GM19467 (cell line): ENCODE measurements at regions not wholly inside any gene's neighbourhood (a gene's known extent, or its start where the extent isn't known, plus 50 kb on each side); places are given as distances from the start of the nearest gene placed in this dataset.

Source experiments
- ATAC-seq: cut with Tn5 transposase; IDR thresholded peaks from one replicate; pipeline ENCODE4 v1.9.1; 2021; ENCODE audit warnings: mild to moderate bottlenecking, moderate library complexity; ENCODE audit not compliant: unreplicated experiment

- ATAC-seq = no peak
Measured at GRCh38 chr6:40946738-40947301, 92.2 kb downstream of the UNC5CL start.

GRCh38 chr6:40937491-40937890 is 101.5 kb downstream of the UNC5CL start:
- ATAC-seq = no peak

GRCh38 chr6:40936818-40937251 is 102.2 kb downstream of the UNC5CL start:
- no peak for ATAC-seq

GRCh38 chr6:40933864-40934263 is 105.2 kb downstream of the UNC5CL start:
- ATAC-seq = no peak

- no peak for ATAC-seq
Measured at GRCh38 chr6:40932953-40933352, 106.1 kb downstream of the UNC5CL start.

DNA sequence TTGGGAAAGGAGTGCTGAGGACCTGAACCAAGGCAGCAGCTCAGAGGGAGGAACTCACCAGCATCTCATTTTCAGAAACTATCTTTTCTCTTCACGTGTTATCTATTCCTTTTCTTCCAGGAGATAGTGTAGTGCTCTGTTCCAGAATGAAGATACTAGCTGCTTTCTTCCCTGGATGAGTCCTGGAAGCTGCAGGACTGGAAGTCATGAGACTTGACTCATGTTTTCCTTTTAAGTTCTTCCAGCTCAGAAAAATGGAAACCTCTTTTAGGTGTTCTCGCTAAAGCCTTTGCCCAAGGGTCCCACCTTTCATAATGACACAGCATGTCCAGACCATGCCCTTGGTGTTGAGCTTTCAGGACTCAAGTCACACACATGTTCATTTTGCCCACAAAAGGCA is 106.7 kb downstream of the UNC5CL start:
- ATAC-seq = no peak

- ATAC-seq = no peak
Measured at GRCh38 chr6:40931931-40932330, 107.1 kb downstream of the UNC5CL start.

DNA sequence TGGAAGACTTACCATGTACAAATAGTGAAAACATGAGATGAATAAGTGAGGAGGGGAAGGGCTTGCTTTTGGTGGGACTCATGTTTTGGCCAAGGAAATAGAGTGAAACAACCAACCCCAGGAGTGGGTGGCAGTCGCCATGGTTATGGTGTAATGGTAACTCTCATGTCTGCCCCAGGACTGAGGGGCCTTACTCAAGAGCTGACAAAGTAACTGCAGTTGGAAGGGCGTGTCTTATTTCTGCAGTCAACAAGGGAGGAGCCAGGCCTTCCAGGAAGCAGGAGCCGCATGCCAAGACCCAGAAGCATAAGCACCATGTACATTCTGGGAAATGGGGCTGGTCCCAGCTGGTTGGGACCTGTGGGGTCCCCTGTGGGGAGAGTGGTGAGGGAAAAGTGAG is 108.5 kb downstream of the UNC5CL start:
- no peak for ATAC-seq

GRCh38 chr6:40930045-40930444 is 109.0 kb downstream of the UNC5CL start:
- no peak for ATAC-seq

DNA sequence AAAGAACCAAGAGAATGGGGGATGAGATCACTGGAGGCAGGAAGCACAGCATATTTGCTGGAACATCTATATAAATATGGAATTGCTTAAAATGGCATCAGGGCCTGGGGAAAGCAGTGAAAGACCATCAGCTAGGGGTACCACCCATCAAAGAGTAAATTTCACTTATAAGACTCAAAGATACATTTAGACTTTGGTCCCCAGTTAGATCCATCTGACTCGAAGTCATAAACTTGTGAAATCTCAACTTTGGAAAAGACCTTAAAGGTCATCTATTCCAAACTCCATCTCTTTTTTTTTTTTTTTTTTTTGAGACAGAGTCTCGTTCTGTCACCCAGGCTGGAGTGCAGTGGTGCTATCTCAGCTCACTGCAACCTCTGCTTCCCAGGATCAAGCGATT is 109.8 kb downstream of the UNC5CL start:
- ATAC-seq = no peak

GRCh38 chr6:40928763-40929162 is 110.3 kb downstream of the UNC5CL start:
- ATAC-seq = no peak

GRCh38 chr6:40928307-40928706 is 110.7 kb downstream of the UNC5CL start:
- ATAC-seq = no peak

DNA sequence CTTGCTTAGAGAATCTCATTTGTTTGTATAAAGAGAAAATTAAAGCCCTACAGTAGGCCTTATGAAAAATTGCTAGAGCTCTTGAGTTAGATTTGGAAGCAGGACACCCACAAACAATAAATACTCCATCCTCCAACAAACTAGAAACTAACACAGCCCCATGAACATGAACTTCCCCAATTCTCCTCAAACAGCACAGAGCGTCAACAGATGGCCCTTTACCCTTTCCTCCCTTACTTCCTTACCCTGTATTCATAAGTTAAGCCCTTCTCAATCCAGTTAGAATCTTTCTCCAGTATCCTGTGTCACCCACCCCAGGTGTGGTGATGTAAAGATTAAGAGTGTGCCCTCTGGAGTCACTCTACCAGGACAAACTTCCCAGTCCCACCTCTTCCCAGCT is 113.7 kb downstream of the UNC5CL start:
- no peak for ATAC-seq

DNA sequence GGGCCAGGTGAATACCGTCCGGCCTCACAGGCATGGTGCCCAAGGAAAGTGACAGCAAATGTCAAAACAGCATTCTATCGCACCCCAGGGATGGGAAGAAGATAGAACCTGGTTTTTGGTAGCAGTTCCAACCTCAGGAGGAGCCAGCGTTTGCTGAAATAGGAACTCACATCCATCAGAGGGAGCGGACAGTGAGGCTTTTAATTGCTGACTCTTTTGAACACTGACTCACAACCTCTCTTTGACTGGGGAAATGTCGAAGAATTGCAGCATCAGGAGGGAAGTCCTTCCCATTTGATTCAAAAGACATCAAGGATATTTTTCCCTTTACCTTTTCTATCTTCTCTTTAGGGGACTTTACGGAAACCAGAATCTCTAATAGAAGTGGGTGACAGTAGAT is 114.2 kb downstream of the UNC5CL start:
- no peak for ATAC-seq

DNA sequence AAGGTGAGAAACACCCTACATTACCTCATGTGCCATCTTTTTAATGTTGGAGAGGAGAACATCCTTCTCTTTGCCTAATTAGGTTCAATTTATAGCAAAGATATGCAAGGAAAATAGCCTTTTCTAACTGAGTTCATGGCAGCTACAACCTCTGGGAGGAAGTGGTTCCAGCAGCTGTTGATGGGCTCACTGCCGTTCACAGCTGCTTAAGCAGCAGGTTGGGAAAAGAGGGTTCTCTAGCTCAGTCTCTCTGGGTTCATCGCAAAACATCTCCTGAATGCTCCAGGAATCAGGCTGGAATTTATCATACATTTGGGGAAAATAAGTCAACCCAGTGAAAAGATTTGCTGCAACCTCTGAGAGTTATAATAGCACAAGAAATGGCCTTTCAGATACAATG is 115.1 kb downstream of the UNC5CL start:
- no peak for ATAC-seq

- no peak for ATAC-seq
Measured at GRCh38 chr6:40923326-40923725, 115.7 kb downstream of the UNC5CL start.

- no peak for ATAC-seq
Measured at GRCh38 chr6:40922281-40922680, 116.7 kb downstream of the UNC5CL start.

- ATAC-seq = no peak
Measured at GRCh38 chr6:40918040-40918651, 120.9 kb downstream of the UNC5CL start.

DNA sequence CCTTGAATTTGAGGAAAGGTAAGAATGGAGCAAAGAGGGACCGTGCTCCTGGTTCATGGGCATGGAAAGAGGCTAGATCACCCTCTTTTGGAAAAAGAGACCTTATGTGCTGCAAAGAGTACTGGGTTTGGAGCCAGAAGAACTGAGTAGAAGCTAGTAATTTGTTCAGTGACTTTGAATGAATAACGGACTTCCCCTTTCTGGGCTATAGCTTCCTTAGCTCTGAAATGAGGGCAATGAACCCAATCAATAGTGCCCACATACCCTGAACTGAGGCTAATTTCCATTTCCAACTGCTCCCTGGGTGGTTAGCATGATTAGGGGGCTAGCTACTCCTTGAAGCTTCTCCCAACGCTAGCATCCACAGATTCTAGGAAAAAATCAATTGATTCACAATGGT is 121.4 kb downstream of the UNC5CL start:
- no peak for ATAC-seq

GRCh38 chr6:40916845-40917244 is 122.2 kb downstream of the UNC5CL start:
- no peak for ATAC-seq

DNA sequence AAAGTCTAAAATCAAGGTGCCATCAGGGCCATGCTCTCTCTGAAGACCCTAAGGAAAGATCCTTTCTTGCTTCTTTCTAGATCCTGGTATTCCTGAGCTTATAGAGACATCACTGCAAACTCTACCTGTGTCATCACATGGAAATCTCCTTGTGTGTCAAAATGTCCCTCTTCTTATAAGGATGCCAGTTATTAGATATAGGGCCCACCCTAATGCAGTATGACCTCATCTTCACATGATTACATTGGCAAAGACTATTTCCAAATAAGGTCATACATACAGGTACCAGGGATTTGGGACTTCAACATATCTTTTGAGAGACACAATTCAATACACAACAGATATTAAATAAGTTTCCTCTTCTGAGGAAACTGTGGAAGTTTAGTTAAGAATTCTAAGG is 123.9 kb downstream of the UNC5CL start:
- no peak for ATAC-seq

DNA sequence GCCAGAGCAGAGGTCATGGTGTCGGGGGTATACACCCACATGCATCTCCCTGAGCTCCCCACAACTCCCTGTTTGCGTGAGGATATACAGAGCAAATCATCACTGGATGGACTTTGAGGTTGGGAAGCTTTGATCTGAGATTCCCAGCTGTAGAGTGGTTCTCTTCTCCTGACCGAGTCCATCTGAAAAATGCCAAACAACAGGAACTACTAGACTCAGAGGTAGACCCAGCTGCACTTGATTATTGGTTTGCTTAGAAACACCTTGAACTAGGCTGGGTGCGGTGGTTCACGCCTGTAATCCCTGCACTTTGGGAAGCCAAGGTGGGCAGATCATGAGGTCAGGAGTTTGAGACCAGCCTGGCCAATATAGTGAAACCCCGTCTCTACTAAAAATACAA is 125.0 kb downstream of the UNC5CL start:
- no peak for ATAC-seq
